A204.1 (cell line): ENCODE measurements at regions not wholly inside any gene's neighbourhood (a gene's known extent, or its start where the extent isn't known, plus 50 kb on each side); places are given as distances from the start of the nearest gene placed in this dataset.

Experiments
- FAIRE-seq: peaks from 2 replicates; lab custom pipeline; 2012; peaks lifted over from hg19 to GRCh38; lab: Jason Lieb, UNC

- FAIRE-seq = no peak
Measured at GRCh38 chr20:50379049-50379990, 130.9 kb upstream of the PTPN1 start.

GRCh38 chr20:50379991-50380696 lies 130.0 kb upstream of the PTPN1 start:
- no peak for FAIRE-seq

- no peak for FAIRE-seq
Measured at GRCh38 chr20:50380697-50381040, 129.5 kb upstream of the PTPN1 start.

- no peak for FAIRE-seq
Measured at GRCh38 chr20:50381075-50381732, 129.0 kb upstream of the PTPN1 start.

GRCh38 chr20:50381771-50382593 lies 128.2 kb upstream of the PTPN1 start:
- no peak for FAIRE-seq

GRCh38 chr20:50385733-50386640 lies 124.2 kb upstream of the PTPN1 start:
- no peak for FAIRE-seq

- FAIRE-seq = no peak
Measured at GRCh38 chr20:50386641-50386960, 123.6 kb upstream of the PTPN1 start.

- FAIRE-seq = no peak
Measured at GRCh38 chr20:50387218-50387995, 122.8 kb upstream of the PTPN1 start.

- no peak for FAIRE-seq
Measured at GRCh38 chr20:50387996-50388332, 122.2 kb upstream of the PTPN1 start.

GRCh38 chr20:50388733-50389437 lies 121.3 kb upstream of the PTPN1 start:
- no peak for FAIRE-seq

- FAIRE-seq = no peak
Measured at GRCh38 chr20:50389438-50389807, 120.8 kb upstream of the PTPN1 start.

GRCh38 chr20:50389808-50390684 lies 120.1 kb upstream of the PTPN1 start:
- no peak for FAIRE-seq

GRCh38 chr20:50390685-50391443 lies 119.3 kb upstream of the PTPN1 start:
- no peak for FAIRE-seq

- FAIRE-seq = no peak
Measured at GRCh38 chr20:50391444-50392137, 118.6 kb upstream of the PTPN1 start.

GRCh38 chr20:50392138-50392866 lies 117.9 kb upstream of the PTPN1 start:
- no peak for FAIRE-seq

- no peak for FAIRE-seq
Measured at GRCh38 chr20:50393242-50393641, 116.9 kb upstream of the PTPN1 start.
